PFSK-1 (cell line): ENCODE measurements at regions not wholly inside any gene's neighbourhood (a gene's known extent, or its start where the extent isn't known, plus 50 kb on each side); places are given as distances from the start of the nearest gene placed in this dataset.

Source experiments
- FOXP2 ChIP-seq: optimal IDR thresholded peaks from 2 replicates; pipeline ENCODE3; 2011; ENCODE audit warnings: borderline replicate concordance, control low read depth, inconsistent platforms; ENCODE audit not compliant: insufficient read depth; ENCODE audit errors: extremely low read length, extremely low read depth
- POLR2AphosphoS5 ChIP-seq: IDR thresholded peaks from 2 replicates; pipeline ENCODE4 v1.6.1; 2012; ENCODE audit warnings: low read depth, mild to moderate bottlenecking, control low read depth, low read length, moderate library complexity
- REST ChIP-seq, 2 experiments: IDR thresholded peaks; 2 replicates each; pipeline versions ENCODE4 v1.6.1 to v1.8.0; 2011 to 2012; ENCODE audit warnings: low read depth in 2 of 2, low read length in 2 of 2, control low read depth in 1 of 2, inconsistent platforms in 1 of 2, mild to moderate bottlenecking in 1 of 2, moderate library complexity in 1 of 2; ENCODE audit not compliant: insufficient read depth in 1 of 2
- SIN3A ChIP-seq: IDR thresholded peaks from 2 replicates; pipeline ENCODE4 v1.6.1; 2012; ENCODE audit warnings: mild to moderate bottlenecking, low read length, moderate library complexity, borderline replicate concordance; ENCODE audit not compliant: insufficient read depth
- TAF1 ChIP-seq: IDR thresholded peaks from 2 replicates; pipeline ENCODE4 v1.6.1; 2012; ENCODE audit warnings: low read length, control low read depth, borderline replicate concordance; ENCODE audit not compliant: insufficient read depth

- no peak for TF ChIP-seq FOXP2
- TF ChIP-seq TAF1, result no peak
- TF ChIP-seq POLR2AphosphoS5, result no peak
- TF ChIP-seq REST (IDR thresholded peaks at IDR 0.05; ENCODE audit: insufficient read depth in 1 of 2, low read depth in 2 of 2, low read length in 2 of 2), result no peak
Observed at GRCh38 chr13:107799001-107799400, 416.3 kb downstream of the LIG4 start.

GRCh38 chr13:107790397-107790796 is 424.9 kb downstream of the LIG4 start:
- TF ChIP-seq REST (IDR thresholded peaks at IDR 0.05; ENCODE audit: insufficient read depth in 1 of 2, low read depth in 2 of 2, low read length in 2 of 2), result no peak
- TF ChIP-seq FOXP2, result no peak
- TF ChIP-seq TAF1, result no peak
- TF ChIP-seq POLR2AphosphoS5, result no peak

GRCh38 chr13:107788464-107789165 is 426.7 kb downstream of the LIG4 start:
- TF ChIP-seq FOXP2, result no peak
- TF ChIP-seq REST (IDR thresholded peaks at IDR 0.05; ENCODE audit: insufficient read depth in 1 of 2, low read depth in 2 of 2, low read length in 2 of 2), result no peak
- TF ChIP-seq TAF1, result no peak
- no peak for TF ChIP-seq SIN3A
- no peak for TF ChIP-seq POLR2AphosphoS5

GRCh38 chr13:107778094-107778493 is 437.2 kb downstream of the LIG4 start:
- TF ChIP-seq FOXP2 (no peak), POLR2AphosphoS5 (no peak), SIN3A (no peak), TAF1 (no peak), REST (IDR thresholded peaks at IDR 0.05; ENCODE audit: insufficient read depth in 1 of 2, low read depth in 2 of 2, low read length in 2 of 2) (no peak)

GRCh38 chr13:107770541-107770940 is 444.8 kb downstream of the LIG4 start:
- TF ChIP-seq REST (IDR thresholded peaks at IDR 0.05; ENCODE audit: insufficient read depth in 1 of 2, low read depth in 2 of 2, low read length in 2 of 2) (no peak), POLR2AphosphoS5 (no peak), FOXP2 (no peak), TAF1 (no peak), SIN3A (no peak)
